RWPE1 (cell line): ENCODE measurements at regions not wholly inside any gene's neighbourhood (a gene's known extent, or its start where the extent isn't known, plus 50 kb on each side); places are given as distances from the start of the nearest gene placed in this dataset.

Experiments
- CTCF ChIA-PET: fragments of 350-600 bp; sonication (Branson Sonifier 250); formaldehyde crosslinking; extraction: SDS; loops from one replicate; lab custom pipeline; 2021; lab: Yijun Ruan, JAX
- POLR2A ChIA-PET: fragments of 400-600 bp; formaldehyde crosslinking; extraction: SDS; loops from one replicate; lab custom pipeline; 2020; ENCODE audit warnings: antibody characterized with exemption; ENCODE audit not compliant: low non-redundant PET; lab: Yijun Ruan, JAX
- DNase-seq: peaks from one replicate; pipeline ENCODE4 v3.0.0; 2012; ENCODE audit warnings: low spot score
- H3K27ac ChIP-seq: fragments of 450-650 bp; 2 replicates; pipeline ENCODE4 v1.5.1; 2017
- CTCF ChIP-seq: fragments of 450-650 bp; conservative IDR thresholded peaks from 2 replicates; pipeline ENCODE4 v1.5.1; 2017; ENCODE audit warnings: low read depth, mild to moderate bottlenecking

GRCh38 chr12:115411121-115411520 is 727.1 kb upstream of the TBX3 start:
- no peak for DNase-seq
- ChIA-PET CTCF (interaction anchor here (0.9 kb wide), 1 partner anchor 21 kb away, joined by 4 read pairs; no protein-coding TSS in a partner anchor), POLR2A (no interaction called here)

GRCh38 chr12:115408642-115409041 is 724.7 kb upstream of the TBX3 start:
- ChIA-PET POLR2A (interaction anchor here (0.7 kb wide), 1 partner anchor 1203 kb away, joined by 3 read pairs; no protein-coding TSS in a partner anchor), CTCF (interaction anchor here (0.5 kb wide), 1 partner anchor 10 kb away, joined by 3 read pairs; no protein-coding TSS in a partner anchor)
- no peak for TF ChIP-seq CTCF
- no peak overlapping the region for H3K27ac ChIP-seq
- DNase-seq: no peak

More at GRCh38 chr12:115411121-115411520, 727.1 kb upstream of the TBX3 start:
- H3K27ac ChIP-seq: no peak overlapping the region
- TF ChIP-seq CTCF: no peak

- DNase-seq: no peak
- ChIA-PET POLR2A (no interaction called here), CTCF (interaction anchor here (0.5 kb wide), 1 partner anchor 11 kb away, joined by 3 read pairs; no protein-coding TSS in a partner anchor)
- no peak for TF ChIP-seq CTCF
- H3K27ac ChIP-seq: no peak overlapping the region
These were observed 723.7 kb upstream of the TBX3 start for GRCh38 chr12:115407723-115408122.

GRCh38 chr12:115407036-115407435 is 723.1 kb upstream of the TBX3 start:
- ChIA-PET CTCF (interaction anchor here (0.6 to 0.7 kb wide), 2 partner anchors 72 to 880 kb away, joined by 3 to 4 read pairs; no protein-coding TSS in a partner anchor), POLR2A (interaction anchor here (0.7 kb wide), 1 partner anchor 14 kb away, joined by 3 read pairs; no protein-coding TSS in a partner anchor)
- H3K27ac ChIP-seq: no peak overlapping the region
- no peak for DNase-seq
- no peak for TF ChIP-seq CTCF

- CTCF ChIA-PET: no interaction called here
- no peak for TF ChIP-seq CTCF
- H3K27ac ChIP-seq: no peak overlapping the region
- POLR2A ChIA-PET: no interaction called here
- DNase-seq: no peak
These were observed 721.5 kb upstream of the TBX3 start for GRCh38 chr12:115405471-115405860.

- H3K27ac ChIP-seq: peak overlapping the region; percentile 45; the same call in 1 of the 2 replicates
- CTCF ChIA-PET: no interaction called here
- peak; percentile 49 for DNase-seq
- POLR2A ChIA-PET: no interaction called here
- no peak for TF ChIP-seq CTCF
These were observed 720.9 kb upstream of the TBX3 start for GRCh38 chr12:115404761-115405470.
